NCI-H524 (cell line): ENCODE measurements at regions not wholly inside any gene's neighbourhood (a gene's known extent, or its start where the extent isn't known, plus 50 kb on each side); places are given as distances from the start of the nearest gene placed in this dataset.

ENCODE experiments used
- DNase-seq, 2 experiments: peaks; one replicate each; lab custom pipeline; 2025; lab: John Stamatoyannopoulos, UW

GRCh38 chr15:46855388-46855787 lies 861.9 kb upstream of the SEMA6D start:
- DNase-seq = peak in 1 of 2 experiments; percentile 6

GRCh38 chr15:46856839-46857502 lies 860.3 kb upstream of the SEMA6D start:
- peak in 1 of 2 experiments; percentile 2 for DNase-seq

- peak; percentile 83 to 96 for DNase-seq
Observed at GRCh38 chr15:46858150-46858549, 859.2 kb upstream of the SEMA6D start.

GRCh38 chr15:46861796-46862195 lies 855.5 kb upstream of the SEMA6D start:
- DNase-seq = no peak

- DNase-seq = no peak
Observed at GRCh38 chr15:46865155-46865554, 852.1 kb upstream of the SEMA6D start.

GRCh38 chr15:46872286-46872980 lies 844.9 kb upstream of the SEMA6D start:
- no peak for DNase-seq

GRCh38 chr15:46872981-46873330 lies 844.3 kb upstream of the SEMA6D start:
- peak in 1 of 2 experiments; percentile 1 for DNase-seq

- DNase-seq = peak in 1 of 2 experiments; percentile 6
Observed at GRCh38 chr15:46879032-46879770, 838.1 kb upstream of the SEMA6D start.

GRCh38 chr15:46880791-46881190 lies 836.5 kb upstream of the SEMA6D start:
- DNase-seq = peak in 1 of 2 experiments; percentile 24

GRCh38 chr15:46892621-46893160 lies 824.6 kb upstream of the SEMA6D start:
- no peak for DNase-seq

- no peak for DNase-seq
Observed at GRCh38 chr15:46894644-46895043, 822.7 kb upstream of the SEMA6D start.

GRCh38 chr15:46897266-46897665 lies 820.0 kb upstream of the SEMA6D start:
- DNase-seq = no peak

GRCh38 chr15:46901001-46901400 lies 816.3 kb upstream of the SEMA6D start:
- DNase-seq = no peak

GRCh38 chr15:46917721-46918252 lies 799.5 kb upstream of the SEMA6D start:
- no peak for DNase-seq

GRCh38 chr15:46918462-46919140 lies 798.7 kb upstream of the SEMA6D start:
- no peak for DNase-seq

- DNase-seq = peak in 1 of 2 experiments; percentile 37
Observed at GRCh38 chr15:46921891-46922290, 795.4 kb upstream of the SEMA6D start.

- no peak for DNase-seq
Observed at GRCh38 chr15:46930426-46930825, 786.9 kb upstream of the SEMA6D start.

GRCh38 chr15:46933332-46933731 lies 784.0 kb upstream of the SEMA6D start:
- no peak for DNase-seq

GRCh38 chr15:46934851-46935250 lies 782.5 kb upstream of the SEMA6D start:
- no peak for DNase-seq

GRCh38 chr15:46938169-46938568 lies 779.1 kb upstream of the SEMA6D start:
- no peak for DNase-seq

GRCh38 chr15:46941241-46941640 lies 776.1 kb upstream of the SEMA6D start:
- DNase-seq = no peak

- no peak for DNase-seq
Observed at GRCh38 chr15:46946953-46947352, 770.4 kb upstream of the SEMA6D start.
